C4-2B (cell line): ENCODE measurements at regions not wholly inside any gene's neighbourhood (a gene's known extent, or its start where the extent isn't known, plus 50 kb on each side); places are given as distances from the start of the nearest gene placed in this dataset.

Experiments
- H3K27ac ChIP-seq: fragments of 450-650 bp; 2 replicates; pipeline ENCODE4 v1.5.1; 2017
- ZFX ChIP-seq: fragments of 450-650 bp; IDR thresholded peaks from 2 replicates; pipeline ENCODE4 v1.6.1; 2017
- TF ChIP-seq, protein P1 (sequence below): fragments of 450-650 bp; conservative IDR thresholded peaks from 2 replicates; pipeline ENCODE4 v1.5.1; 2017; ENCODE audit warnings: mild to moderate bottlenecking

DNA sequence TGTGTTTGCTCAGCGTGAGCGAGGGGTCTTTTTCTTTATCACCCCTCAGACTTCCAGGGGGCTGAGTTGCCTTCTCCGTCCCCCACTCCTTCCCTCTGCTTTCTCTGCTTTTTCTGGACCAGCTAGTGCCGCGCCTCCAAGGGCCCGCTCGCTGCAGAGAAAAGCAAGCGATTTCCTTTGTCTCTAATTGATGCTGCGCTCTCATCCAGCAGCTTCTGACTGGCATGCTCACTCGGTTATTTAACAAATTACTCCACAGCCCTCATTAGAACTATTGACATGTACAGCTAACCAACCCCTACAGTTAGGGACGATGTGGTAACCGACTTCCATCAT, 288.0 kb downstream of the ELAVL2 start:
- TF ChIP-seq, protein P1, sequence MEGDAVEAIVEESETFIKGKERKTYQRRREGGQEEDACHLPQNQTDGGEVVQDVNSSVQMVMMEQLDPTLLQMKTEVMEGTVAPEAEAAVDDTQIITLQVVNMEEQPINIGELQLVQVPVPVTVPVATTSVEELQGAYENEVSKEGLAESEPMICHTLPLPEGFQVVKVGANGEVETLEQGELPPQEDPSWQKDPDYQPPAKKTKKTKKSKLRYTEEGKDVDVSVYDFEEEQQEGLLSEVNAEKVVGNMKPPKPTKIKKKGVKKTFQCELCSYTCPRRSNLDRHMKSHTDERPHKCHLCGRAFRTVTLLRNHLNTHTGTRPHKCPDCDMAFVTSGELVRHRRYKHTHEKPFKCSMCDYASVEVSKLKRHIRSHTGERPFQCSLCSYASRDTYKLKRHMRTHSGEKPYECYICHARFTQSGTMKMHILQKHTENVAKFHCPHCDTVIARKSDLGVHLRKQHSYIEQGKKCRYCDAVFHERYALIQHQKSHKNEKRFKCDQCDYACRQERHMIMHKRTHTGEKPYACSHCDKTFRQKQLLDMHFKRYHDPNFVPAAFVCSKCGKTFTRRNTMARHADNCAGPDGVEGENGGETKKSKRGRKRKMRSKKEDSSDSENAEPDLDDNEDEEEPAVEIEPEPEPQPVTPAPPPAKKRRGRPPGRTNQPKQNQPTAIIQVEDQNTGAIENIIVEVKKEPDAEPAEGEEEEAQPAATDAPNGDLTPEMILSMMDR: no peak
- no peak for TF ChIP-seq ZFX
- H3K27ac ChIP-seq: no peak overlapping the region

DNA sequence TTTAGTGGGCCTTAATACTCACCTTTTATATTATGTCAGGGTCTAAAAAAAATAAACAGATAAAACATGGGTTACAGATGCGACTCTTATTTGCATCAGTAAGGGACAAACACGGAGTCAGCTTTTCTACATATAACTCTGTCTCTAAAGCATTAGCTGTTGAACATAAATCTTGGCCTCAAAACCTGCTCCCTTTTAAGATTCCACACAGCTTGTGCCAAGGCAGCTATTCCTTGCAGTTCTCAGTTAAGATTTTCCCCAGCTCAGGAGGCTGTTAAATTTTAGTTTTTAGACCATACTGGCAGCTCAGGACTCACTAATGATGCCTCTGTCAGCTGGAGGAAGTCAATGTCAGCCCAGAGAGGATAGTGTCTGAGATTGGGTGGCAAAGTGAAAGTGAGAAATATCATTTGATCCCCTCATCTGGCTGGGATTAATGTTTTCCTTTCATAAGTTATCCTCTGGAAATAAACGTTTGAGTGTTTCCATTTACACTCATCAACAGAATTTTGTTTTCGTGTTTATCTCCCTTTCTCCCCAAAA, 287.5 kb downstream of the ELAVL2 start:
- no peak overlapping the region for H3K27ac ChIP-seq
- TF ChIP-seq, protein P1: no peak
- TF ChIP-seq ZFX: no peak

DNA sequence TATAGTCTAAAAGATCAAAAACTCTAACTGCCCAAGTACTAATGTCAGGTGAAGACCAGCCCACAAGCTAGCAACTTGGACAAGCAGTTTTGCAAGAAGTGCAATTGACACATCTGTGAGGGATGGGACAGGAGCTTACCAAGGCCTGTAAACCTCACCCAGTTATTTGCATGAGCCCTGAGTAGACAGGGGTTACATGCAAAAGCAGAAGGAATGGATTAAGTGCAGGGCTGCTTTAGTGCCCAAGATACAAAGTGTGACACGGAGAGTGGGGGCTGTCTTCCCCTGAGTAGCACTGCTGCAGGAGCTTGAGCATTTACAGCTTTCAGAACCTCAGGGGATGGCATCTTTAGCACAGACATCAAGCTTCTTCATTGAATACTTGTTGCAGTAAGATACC, 286.7 kb downstream of the ELAVL2 start:
- no peak overlapping the region for H3K27ac ChIP-seq
- TF ChIP-seq ZFX: no peak
- TF ChIP-seq, protein P1: no peak

DNA sequence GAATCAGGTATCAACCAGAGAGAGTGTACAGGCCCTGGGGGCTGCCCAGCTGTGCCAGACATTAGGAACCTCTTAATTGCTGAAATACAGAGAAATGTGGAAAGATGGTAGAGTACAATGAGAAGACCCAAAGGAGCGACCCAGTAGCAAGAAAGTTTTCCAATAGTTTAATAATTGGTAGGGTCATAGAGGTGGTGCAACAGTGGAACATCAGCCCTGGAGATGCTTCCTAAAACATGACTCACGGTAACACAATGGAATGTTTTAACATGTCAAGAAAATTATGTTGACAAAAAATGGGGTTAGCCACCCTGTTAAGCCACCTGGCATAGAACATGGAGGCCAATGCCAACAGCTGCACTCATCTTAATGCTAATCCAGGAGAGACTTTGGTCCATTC, 284.1 kb downstream of the ELAVL2 start:
- TF ChIP-seq ZFX: no peak
- TF ChIP-seq, protein P1: no peak
- no peak overlapping the region for H3K27ac ChIP-seq

DNA sequence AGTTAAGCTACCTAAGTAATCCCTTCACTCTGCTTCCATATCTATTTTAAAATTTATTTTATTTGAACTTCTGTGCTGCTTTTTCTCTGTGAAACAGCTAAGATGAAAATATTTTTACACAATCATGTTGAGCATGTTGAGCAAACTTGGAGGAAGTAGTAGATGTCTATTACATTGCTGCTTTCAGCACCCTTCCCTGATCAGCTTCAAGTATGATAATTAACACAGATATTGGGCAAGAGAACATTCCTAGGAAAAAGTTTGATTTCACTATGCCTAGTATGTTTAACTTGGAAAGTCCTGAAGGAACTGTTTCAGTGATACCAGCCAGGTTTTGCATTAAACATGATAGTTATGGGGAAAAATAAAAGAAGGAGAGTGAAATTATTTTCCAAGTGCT, 283.6 kb downstream of the ELAVL2 start:
- H3K27ac ChIP-seq: no peak overlapping the region
- TF ChIP-seq, protein P1: no peak
- TF ChIP-seq ZFX: no peak

DNA sequence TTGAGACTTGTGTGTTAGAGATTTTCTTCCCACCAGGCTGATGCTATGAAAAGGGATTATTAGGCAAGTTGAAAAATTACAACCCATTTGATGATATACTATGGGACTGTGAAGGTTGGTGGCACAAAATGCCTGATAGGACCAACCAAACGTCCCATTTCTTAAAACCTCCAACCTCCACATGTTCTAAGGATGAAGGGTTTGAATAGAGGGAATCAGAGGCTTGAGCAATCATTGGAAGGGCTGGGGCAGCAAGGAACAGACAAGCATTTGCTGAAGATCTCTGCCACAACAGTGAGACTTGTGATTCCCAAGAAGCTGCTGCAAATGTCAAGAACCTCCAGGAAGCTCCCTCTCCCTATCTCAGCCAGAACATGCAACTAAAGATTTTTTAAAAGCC, 283.1 kb downstream of the ELAVL2 start:
- H3K27ac ChIP-seq: no peak overlapping the region

DNA sequence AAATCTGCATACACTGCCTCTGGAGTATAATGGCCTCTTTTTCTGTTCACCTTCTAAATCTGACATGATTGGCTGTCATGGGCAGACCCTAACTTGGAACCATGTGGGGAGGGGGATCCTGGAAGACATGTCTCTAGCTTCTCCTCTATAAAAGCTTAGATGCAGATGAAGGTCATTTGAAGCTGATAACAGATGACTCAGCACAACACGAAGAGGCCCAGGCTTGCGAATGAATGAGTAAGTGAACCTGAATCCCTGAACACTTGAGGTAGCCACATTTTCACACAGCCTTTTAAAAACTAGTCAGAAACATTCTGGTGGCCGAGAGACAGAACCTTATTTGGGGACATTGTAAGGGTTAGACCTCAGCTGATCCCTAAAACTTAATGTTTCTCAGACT, 282.6 kb downstream of the ELAVL2 start:
- H3K27ac ChIP-seq: no peak overlapping the region
- TF ChIP-seq, protein P1: no peak
- TF ChIP-seq ZFX: no peak

More for the DNA sequence above, 283.1 kb downstream of the ELAVL2 start:
- TF ChIP-seq ZFX: no peak

DNA sequence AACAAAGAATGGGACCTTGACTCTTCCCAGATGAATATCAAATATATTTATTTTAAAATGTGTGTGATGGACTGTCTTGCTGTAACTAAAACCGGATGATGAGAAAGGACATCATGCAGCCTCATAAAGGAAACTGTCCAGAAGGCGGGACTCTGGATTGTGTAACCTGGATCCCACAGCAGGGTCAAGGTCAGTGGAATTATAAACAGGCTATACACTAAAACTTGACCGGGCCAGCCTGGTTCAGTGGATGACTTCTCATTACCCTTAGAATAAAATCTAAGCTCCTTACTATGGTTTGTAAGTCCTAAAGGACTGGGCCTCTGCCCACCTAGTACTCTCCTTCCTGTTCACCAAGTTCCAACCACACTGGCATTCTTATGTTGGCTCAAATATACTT, 280.3 kb downstream of the ELAVL2 start:
- TF ChIP-seq ZFX: no peak
- TF ChIP-seq, protein P1: no peak
- H3K27ac ChIP-seq: no peak overlapping the region
